Spleen (tissue), 11 donors: ENCODE measurements at regions not wholly inside any gene's neighbourhood (a gene's known extent, or its start where the extent isn't known, plus 50 kb on each side); places are given as distances from the start of the nearest gene placed in this dataset.

Experiments used
- DNase-seq: peaks from one replicate; pipeline ENCODE4 v3.0.0-alpha.2; 2020
- H3K27ac ChIP-seq, 8 donors: fragments of 200-600 bp; sonication (generic) in 7 of 8; 1 replicate in 4 of 8; 2 replicates in 4 of 8; pipeline versions ENCODE4 v1.5.0 to v1.8.0; 2016 to 2021; ENCODE audit warnings: inconsistent platforms in 4 of 8, mild to moderate bottlenecking in 4 of 8, moderate library complexity in 1 of 8
- H3K27me3 ChIP-seq, 7 donors: fragments of 200-600 bp; sonication (generic) in 6 of 7; replicated peaks in 1 of 7; 1 replicate in 4 of 7; 2 replicates in 3 of 7; pipeline versions ENCODE4 v1.5.0 to v1.8.0; 2016 to 2021; ENCODE audit warnings: inconsistent platforms in 3 of 7, mild to moderate bottlenecking in 1 of 7
- H3K36me3 ChIP-seq, 6 donors: fragments of 200-600 bp; sonication (generic) in 5 of 6; 1 replicate in 4 of 6; 2 replicates in 2 of 6; pipeline versions ENCODE4 v1.5.0 to v1.8.0; 2016 to 2021; ENCODE audit warnings: inconsistent platforms in 2 of 6
- H3K4me1 ChIP-seq, 6 donors: fragments of 200-600 bp; sonication (generic) in 5 of 6; 1 replicate in 3 of 6; 2 replicates in 3 of 6; pipeline versions ENCODE4 v1.5.0 to v1.8.0; 2016 to 2021; ENCODE audit warnings: inconsistent platforms in 3 of 6
- H3K4me3 ChIP-seq, 8 donors: fragments of 200-600 bp; sonication (generic) in 7 of 8; 1 replicate in 4 of 8; 2 replicates in 4 of 8; pipeline versions ENCODE4 v1.5.0 to v1.8.0; 2016 to 2021; ENCODE audit warnings: inconsistent platforms in 4 of 8, mild to moderate bottlenecking in 4 of 8, moderate library complexity in 2 of 8
- H3K9me3 ChIP-seq, 8 donors: fragments of 200-600 bp; sonication (generic) in 7 of 8; 1 replicate in 4 of 8; 2 replicates in 4 of 8; pipeline versions ENCODE4 v1.5.0 to v1.8.0; 2016 to 2021; ENCODE audit warnings: inconsistent platforms in 4 of 8
- CTCF ChIP-seq, 11 experiments: fragments of 200-600 bp in 7 of 11; fragments of 450-650 bp in 4 of 11; sonication (generic) in 4 of 11; IDR thresholded peaks in 8 of 11; conservative IDR thresholded peaks in 3 of 11; 1 replicate in 7 of 11; 2 replicates in 4 of 11; pipeline versions ENCODE4 v1.4.0 to v1.8.0; 2016 to 2021; ENCODE audit warnings: antibody characterized with exemption in 11 of 11, inconsistent platforms in 4 of 11, mild to moderate bottlenecking in 1 of 11
- POLR2A ChIP-seq, 3 donors: fragments of 450-650 bp; IDR thresholded peaks; one replicate each; pipeline ENCODE4 v1.5.1; 2017; ENCODE audit warnings: antibody characterized with exemption in 3 of 3, mild to moderate bottlenecking in 1 of 3
- POLR2AphosphoS5 ChIP-seq, 3 donors: sonication (generic); formaldehyde crosslinking; IDR thresholded peaks; one replicate each; pipeline ENCODE4 v1.5.1; 2017; ENCODE audit warnings: antibody characterized with exemption in 3 of 3
- WGBS, 5 donors: extraction: QIAGEN DNeasy Blood & Tissue Kit in 3 of 5; methylation state at CpG; one replicate each; pipeline versions ENCODE4 v1.1.5 to v1.1.7; 2013 to 2018; 5-methylcytosine and 5-hydroxymethylcytosine counted together
- intact Hi-C: fragments of 100-400 bp; cut with DNase I; formaldehyde crosslinking; loops from one replicate; pipeline ENCODE4 v1.15.0; 2023; ENCODE audit warnings: low total_unique reads
- donor health status: healthy with polysubstance abuse.
- donor health status: DM: no; HTN: no; CAD: no; lungs with moderate emphysema.
- donor health status: DM: no; HTN: no; CAD: no.
- donor health status: Bipolar disorder and iron deficiency.
- donor health status: healthy.
- donor health status: DM: no; HTN: no; CAD: no.
- donor health status: DM: yes; HTN: yes; CAD: no.

DNA sequence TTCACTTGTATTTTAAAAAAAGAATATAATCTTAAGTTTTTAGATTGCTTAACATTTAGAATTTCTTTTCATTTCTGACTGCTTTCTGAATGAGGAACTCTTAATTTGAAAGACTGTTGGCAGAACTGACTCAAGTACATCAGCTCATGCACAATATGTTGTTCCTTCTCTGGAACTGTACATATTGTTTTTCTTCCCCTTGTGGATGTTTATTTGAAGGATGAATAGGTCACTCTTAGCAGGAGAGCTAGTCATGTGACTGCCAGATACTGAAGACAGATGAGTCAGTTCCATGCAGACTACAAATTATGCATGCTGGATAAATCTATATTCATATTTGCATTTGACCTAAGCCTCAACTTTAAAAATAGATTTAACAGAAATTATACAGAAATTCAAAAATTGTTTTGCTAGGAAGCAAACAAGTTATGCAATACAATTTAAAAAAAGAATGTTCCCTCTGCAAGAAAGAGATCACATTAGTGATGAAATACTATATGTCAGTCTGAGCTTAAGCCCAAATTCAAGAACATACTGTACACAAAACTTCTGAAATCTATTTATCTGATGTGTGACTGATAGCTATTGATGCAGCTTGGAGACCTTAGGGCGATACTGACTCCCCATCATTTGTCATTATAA lies 1274.9 kb upstream of the GJE1 start:
- TF ChIP-seq CTCF (IDR thresholded peaks at IDR 0.05 in 8 of 11, conservative IDR thresholded peaks at IDR 0.05 in 3 of 11): no peak
- TF ChIP-seq POLR2AphosphoS5 (IDR thresholded peaks at IDR 0.05): no peak
- no peak for TF ChIP-seq POLR2A (IDR thresholded peaks at IDR 0.05)
- H3K36me3 ChIP-seq: no peaks in the 10 kb centered on the region
- H3K4me1 ChIP-seq: no peaks in the 10 kb centered on the region
- no peak for DNase-seq
- 64 to 73% (median 70%) methylated on average over 1 of the region's 1 CpG for WGBS, 5 donors
- no peaks in the 10 kb centered on the region for H3K9me3 ChIP-seq
- peak overlapping the region in 6 of 8 donors; percentile 34 to 77 (median 69) for H3K27ac ChIP-seq
- H3K27me3 ChIP-seq: no peaks in the 10 kb centered on the region
- no peak overlapping the region for H3K4me3 ChIP-seq
- intact Hi-C loops: no loop called here

GRCh38 chr6:140855520-140855919 lies 1277.2 kb upstream of the GJE1 start:
- Histone ChIP-seq H3K27me3 (no peaks in the 10 kb centered on the region), H3K27ac (no peak overlapping the region), H3K4me1 (no peaks in the 10 kb centered on the region), H3K36me3 (no peaks in the 10 kb centered on the region), H3K9me3 (no peaks in the 10 kb centered on the region), H3K4me3 (no peak overlapping the region)
- DNase-seq: no peak
- no peak for TF ChIP-seq POLR2A (IDR thresholded peaks at IDR 0.05)
- no peak for TF ChIP-seq POLR2AphosphoS5 (IDR thresholded peaks at IDR 0.05)
- TF ChIP-seq CTCF (IDR thresholded peaks at IDR 0.05 in 8 of 11, conservative IDR thresholded peaks at IDR 0.05 in 3 of 11): no peak
- intact Hi-C loops: no loop called here

GRCh38 chr6:140854318-140854717 lies 1278.4 kb upstream of the GJE1 start:
- no peak for TF ChIP-seq CTCF (IDR thresholded peaks at IDR 0.05 in 8 of 11, conservative IDR thresholded peaks at IDR 0.05 in 3 of 11)
- intact Hi-C loops: no loop called here
- WGBS, 5 donors: 79 to 92% (median 87%) methylated on average over 1 of the region's 1 CpG
- H3K36me3 ChIP-seq: no peaks in the 10 kb centered on the region
- H3K9me3 ChIP-seq: no peaks in the 10 kb centered on the region
- no peaks in the 10 kb centered on the region for H3K27me3 ChIP-seq
- no peak overlapping the region for H3K4me3 ChIP-seq
- H3K27ac ChIP-seq: peak overlapping the region in 2 of 8 donors; percentile 1 to 5
- no peak for DNase-seq
- H3K4me1 ChIP-seq: no peaks in the 10 kb centered on the region

DNA sequence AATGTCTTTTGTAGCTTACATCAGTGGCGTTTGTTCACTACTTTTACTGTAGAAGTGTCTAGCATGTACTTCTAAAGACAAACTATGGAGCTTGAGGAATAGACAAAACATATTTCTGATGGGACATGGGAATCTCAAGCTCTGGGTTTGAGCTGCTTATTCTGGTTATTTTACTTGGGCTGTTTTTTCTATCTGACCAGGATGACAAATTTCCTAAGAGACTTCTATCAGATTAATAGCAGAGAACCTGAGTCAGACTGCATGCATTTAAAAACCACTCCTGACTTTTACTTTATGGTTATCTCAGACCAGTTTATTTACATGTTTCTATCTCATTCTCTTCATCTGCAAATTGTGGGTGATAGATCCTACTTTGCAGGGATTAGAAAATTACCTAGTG lies 1282.3 kb upstream of the GJE1 start:
- intact Hi-C loops: no loop called here
- 78 to 93% (median 84%) methylated on average over 1 of the region's 1 CpG for WGBS, 5 donors

More for the DNA sequence above, 1282.3 kb upstream of the GJE1 start:
- Histone ChIP-seq H3K27ac (no peak overlapping the region), H3K4me1 (no peaks in the 10 kb centered on the region), H3K27me3 (no peaks in the 10 kb centered on the region), H3K4me3 (no peak overlapping the region), H3K9me3 (no peaks in the 10 kb centered on the region), H3K36me3 (no peaks in the 10 kb centered on the region)
- no peak for DNase-seq
- TF ChIP-seq POLR2A (IDR thresholded peaks at IDR 0.05) (no peak), CTCF (IDR thresholded peaks at IDR 0.05 in 8 of 11, conservative IDR thresholded peaks at IDR 0.05 in 3 of 11) (no peak), POLR2AphosphoS5 (IDR thresholded peaks at IDR 0.05) (no peak)
